Activated T-cell treated with anti-CD3 and anti-CD28 coated beads, Interleukin-2, amount 50 U/mL, for 4 hours (primary cell): ENCODE measurements at regions not wholly inside any gene's neighbourhood (a gene's known extent, or its start where the extent isn't known, plus 50 kb on each side); places are given as distances from the start of the nearest gene placed in this dataset.

Experiments
- ATAC-seq, 2 donors: fragments of 200-7000 bp; cut with Tn5 transposase; one replicate each; pipeline ENCODE4 v1.10.0; 2021
- DNase-seq: peaks from one replicate; pipeline ENCODE4 v3.0.0-alpha.2; 2020
- H3K27me3 Mint-ChIP-seq: one replicate; pipeline ENCODE4 v1.8.0; 2021; ENCODE audit warnings: low read depth, mixed read lengths
- H3K36me3 Mint-ChIP-seq: one replicate; pipeline ENCODE4 v1.8.0; 2022; ENCODE audit warnings: mixed read lengths; ENCODE audit not compliant: insufficient read depth
- H3K4me1 Mint-ChIP-seq: one replicate; pipeline ENCODE4 v1.8.0; 2021; ENCODE audit warnings: low read depth, mixed read lengths
- H3K4me3 Mint-ChIP-seq: one replicate; pipeline ENCODE4 v1.8.0; 2021; ENCODE audit warnings: mild to moderate bottlenecking, moderate library complexity, mixed read lengths
- H3K9me3 Mint-ChIP-seq: one replicate; pipeline ENCODE4 v1.8.0; 2021; ENCODE audit warnings: mixed read lengths

DNA sequence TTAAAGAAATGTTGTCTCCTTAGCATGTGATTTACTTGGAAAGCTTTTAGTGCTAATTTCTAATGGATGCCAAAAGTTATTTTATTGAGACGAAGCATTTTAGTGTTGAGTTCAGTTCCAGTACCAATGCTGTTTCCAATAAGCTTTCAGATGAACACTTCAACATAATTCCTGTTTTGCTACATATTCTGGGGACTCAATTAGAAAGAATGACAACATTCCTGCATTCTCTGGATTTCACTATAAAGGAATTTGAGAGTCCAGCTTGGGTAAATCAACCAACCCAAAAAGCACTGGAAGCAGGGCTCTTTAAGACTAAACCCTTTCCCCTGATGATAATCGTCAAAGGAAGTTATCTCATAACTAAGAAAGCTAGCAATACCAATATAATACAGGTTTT lies 353.0 kb upstream of the TMTC1 start:
- Mint-ChIP-seq H3K4me1 (no peaks in the 10 kb centered on the region), H3K9me3 (peaks cover 3% of the 10 kb centered on the region), H3K4me3 (no peak overlapping the region), H3K27me3 (no peaks in the 10 kb centered on the region), H3K36me3 (no peaks in the 10 kb centered on the region)
- ATAC-seq, result no peak
- DNase-seq, result no peak

DNA sequence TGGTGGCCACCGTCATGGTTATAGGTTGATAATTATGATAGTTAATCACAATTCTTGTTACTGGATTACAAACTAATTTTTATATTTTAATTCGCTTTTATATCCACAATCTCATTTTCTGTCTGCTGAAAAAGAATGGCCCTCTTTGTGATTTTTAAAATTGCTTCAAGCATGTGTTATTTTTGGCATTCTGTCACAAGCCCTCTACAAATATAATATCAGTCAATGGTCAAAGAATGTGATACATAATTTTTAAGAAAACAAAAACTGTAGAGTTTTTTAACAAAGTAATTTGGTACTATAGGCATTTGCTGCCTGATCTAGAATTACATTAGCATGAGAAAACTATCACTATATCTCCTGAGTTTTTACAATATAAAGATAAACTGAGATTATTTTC lies 352.0 kb upstream of the TMTC1 start:
- ATAC-seq (no peak), DNase-seq (no peak)
- H3K27me3 Mint-ChIP-seq, result no peaks in the 10 kb centered on the region
- peaks cover 3% of the 10 kb centered on the region for H3K9me3 Mint-ChIP-seq
- no peaks in the 10 kb centered on the region for H3K4me1 Mint-ChIP-seq
- no peaks in the 10 kb centered on the region for H3K36me3 Mint-ChIP-seq
- H3K4me3 Mint-ChIP-seq, result no peak overlapping the region

GRCh38 chr12:30134229-30134628 lies 350.5 kb upstream of the TMTC1 start:
- no peak for ATAC-seq
- no peak for DNase-seq
- Mint-ChIP-seq H3K9me3 (peaks cover 3% of the 10 kb centered on the region), H3K36me3 (no peaks in the 10 kb centered on the region), H3K27me3 (no peaks in the 10 kb centered on the region), H3K4me1 (no peaks in the 10 kb centered on the region), H3K4me3 (no peak overlapping the region)

DNA sequence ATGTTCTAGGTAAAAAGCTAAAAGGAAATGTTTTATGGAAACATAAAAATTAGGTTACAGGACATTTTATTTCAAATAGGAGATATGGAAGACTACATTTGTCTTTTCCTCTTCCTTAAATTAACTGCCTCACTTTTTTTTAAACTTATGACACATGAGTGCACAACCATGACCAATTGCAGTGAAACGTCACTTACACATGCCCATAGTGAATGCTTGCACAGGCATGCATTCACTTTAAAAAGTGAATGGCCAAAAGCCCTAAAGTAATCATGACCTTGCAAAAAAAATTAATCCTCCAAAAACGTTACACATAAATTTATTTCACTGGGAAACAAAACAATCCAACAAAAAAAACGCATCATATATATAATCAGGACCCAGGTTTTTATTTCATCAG lies 343.2 kb upstream of the TMTC1 start:
- ATAC-seq, result no peak
- H3K4me1 Mint-ChIP-seq, result no peaks in the 10 kb centered on the region
- no peak for DNase-seq
- peaks cover 3% of the 10 kb centered on the region for H3K9me3 Mint-ChIP-seq
- no peaks in the 10 kb centered on the region for H3K36me3 Mint-ChIP-seq
- no peaks in the 10 kb centered on the region for H3K27me3 Mint-ChIP-seq
- no peak overlapping the region for H3K4me3 Mint-ChIP-seq

- Mint-ChIP-seq H3K4me1 (no peaks in the 10 kb centered on the region), H3K9me3 (peaks cover 9% of the 10 kb centered on the region), H3K4me3 (no peak overlapping the region), H3K36me3 (no peaks in the 10 kb centered on the region), H3K27me3 (no peaks in the 10 kb centered on the region)
- DNase-seq (no peak), ATAC-seq (no peak)
Measured at GRCh38 chr12:30120522-30120921, 336.8 kb upstream of the TMTC1 start.

- Mint-ChIP-seq H3K9me3 (peaks cover 12% of the 10 kb centered on the region), H3K4me1 (no peaks in the 10 kb centered on the region)
Measured at GRCh38 chr12:30117483-30117882, 333.7 kb upstream of the TMTC1 start.

DNA sequence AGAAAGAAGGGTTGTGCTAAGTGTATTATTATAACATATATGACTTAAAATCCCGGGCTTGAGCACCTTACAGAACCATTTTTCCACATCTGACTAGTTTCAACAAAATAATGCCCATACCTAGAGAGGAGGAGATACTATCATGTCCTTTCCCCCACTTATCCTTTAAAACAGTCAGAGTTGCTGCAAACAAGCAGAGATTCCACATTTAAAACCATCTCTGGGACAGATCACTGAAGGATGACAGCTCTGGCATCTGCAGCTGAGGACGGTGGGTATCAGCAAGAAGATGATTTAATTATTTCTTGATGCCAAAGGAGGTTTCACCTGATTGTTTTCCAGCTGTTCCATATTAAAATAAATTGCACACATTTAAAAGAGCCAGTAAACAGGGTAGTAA lies 328.0 kb upstream of the TMTC1 start:
- DNase-seq, result no peak
- no peak for ATAC-seq
- no peaks in the 10 kb centered on the region for H3K4me1 Mint-ChIP-seq
- H3K4me3 Mint-ChIP-seq, result no peak overlapping the region
- H3K27me3 Mint-ChIP-seq, result no peaks in the 10 kb centered on the region
- no peaks in the 10 kb centered on the region for H3K36me3 Mint-ChIP-seq
- H3K9me3 Mint-ChIP-seq, result peaks cover 6% of the 10 kb centered on the region

More at GRCh38 chr12:30117483-30117882, 333.7 kb upstream of the TMTC1 start:
- ATAC-seq (no peak), DNase-seq (no peak)
- Mint-ChIP-seq H3K36me3 (no peaks in the 10 kb centered on the region), H3K27me3 (no peaks in the 10 kb centered on the region), H3K4me3 (no peak overlapping the region)

GRCh38 chr12:30110958-30111586 lies 327.3 kb upstream of the TMTC1 start:
- Mint-ChIP-seq H3K27me3 (no peaks in the 10 kb centered on the region), H3K36me3 (no peaks in the 10 kb centered on the region), H3K9me3 (peaks cover 6% of the 10 kb centered on the region), H3K4me3 (no peak overlapping the region), H3K4me1 (no peaks in the 10 kb centered on the region)
- DNase-seq (no peak), ATAC-seq (no peak)

GRCh38 chr12:30110498-30110897 lies 326.8 kb upstream of the TMTC1 start:
- no peak for DNase-seq
- Mint-ChIP-seq H3K4me1 (no peaks in the 10 kb centered on the region), H3K27me3 (no peaks in the 10 kb centered on the region), H3K9me3 (peaks cover 6% of the 10 kb centered on the region), H3K36me3 (no peaks in the 10 kb centered on the region), H3K4me3 (no peak overlapping the region)
- no peak for ATAC-seq

DNA sequence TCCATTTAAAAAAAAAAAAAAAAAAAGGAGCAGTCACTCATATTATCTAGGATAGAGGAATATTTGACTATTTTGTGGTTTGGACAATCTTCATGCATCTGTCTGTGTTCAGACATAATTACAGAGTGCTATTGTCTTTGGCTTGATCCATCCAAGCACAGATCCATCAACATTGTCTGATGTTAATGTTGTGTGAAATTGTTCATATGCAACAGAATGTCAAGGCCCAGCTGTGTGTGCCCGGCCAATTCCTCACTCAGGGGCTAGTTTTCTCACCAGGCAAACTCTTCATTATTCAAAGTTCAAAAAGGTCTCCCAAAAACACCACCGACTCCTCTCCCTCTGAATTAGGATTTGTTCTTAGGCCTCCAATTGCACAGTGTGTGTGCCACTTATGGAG lies 324.9 kb upstream of the TMTC1 start:
- Mint-ChIP-seq H3K4me1 (no peaks in the 10 kb centered on the region), H3K9me3 (peaks cover 6% of the 10 kb centered on the region), H3K4me3 (no peak overlapping the region), H3K36me3 (no peaks in the 10 kb centered on the region), H3K27me3 (no peaks in the 10 kb centered on the region)
- ATAC-seq, result no peak
- no peak for DNase-seq

DNA sequence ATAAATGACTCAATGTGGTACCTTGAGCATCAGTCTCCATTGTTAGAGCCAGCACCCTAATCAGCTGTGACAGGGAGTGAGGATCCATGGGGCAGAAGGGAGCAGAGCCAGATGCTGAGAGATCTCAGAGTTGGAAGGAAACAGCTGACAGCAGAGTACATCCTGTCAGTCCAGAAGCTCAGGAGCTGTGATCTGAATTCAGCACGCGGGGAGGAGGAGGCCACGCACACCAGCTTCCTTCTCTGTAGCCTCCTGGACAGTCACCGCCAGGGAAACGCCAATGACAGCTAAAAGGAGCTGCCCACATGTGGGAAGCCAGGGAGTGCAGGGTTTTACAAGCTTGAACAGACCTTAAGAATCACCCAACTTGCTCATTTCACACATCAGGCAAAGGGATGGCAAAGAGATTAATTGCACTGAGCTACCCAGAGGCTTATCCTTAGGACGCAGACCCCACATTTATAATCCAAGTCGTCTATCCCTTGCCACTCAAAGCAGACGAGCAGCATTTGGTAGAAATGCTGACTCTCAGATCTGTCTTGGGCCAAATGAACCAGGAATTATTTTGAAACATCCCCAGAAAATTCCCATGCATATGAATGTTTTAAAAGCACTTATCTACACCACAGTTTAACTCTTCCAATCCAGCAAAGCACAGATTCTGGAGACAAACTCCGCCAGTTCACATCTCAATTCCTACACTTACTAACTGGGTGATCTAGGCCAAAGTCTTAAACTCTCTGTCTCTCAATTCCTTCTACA lies 322.6 kb upstream of the TMTC1 start:
- DNase-seq (no peak), ATAC-seq (no peak)
- Mint-ChIP-seq H3K9me3 (peaks cover 3% of the 10 kb centered on the region), H3K4me3 (no peak overlapping the region), H3K4me1 (no peaks in the 10 kb centered on the region), H3K36me3 (no peaks in the 10 kb centered on the region), H3K27me3 (no peaks in the 10 kb centered on the region)

GRCh38 chr12:30105505-30105904 lies 321.8 kb upstream of the TMTC1 start:
- Mint-ChIP-seq H3K4me1 (no peaks in the 10 kb centered on the region), H3K9me3 (peaks cover 3% of the 10 kb centered on the region), H3K27me3 (no peaks in the 10 kb centered on the region), H3K36me3 (no peaks in the 10 kb centered on the region), H3K4me3 (no peak overlapping the region)
- ATAC-seq (no peak), DNase-seq (no peak)

GRCh38 chr12:30104971-30105370 lies 321.2 kb upstream of the TMTC1 start:
- Mint-ChIP-seq H3K36me3 (no peaks in the 10 kb centered on the region), H3K4me1 (no peaks in the 10 kb centered on the region), H3K9me3 (peaks cover 3% of the 10 kb centered on the region), H3K27me3 (no peaks in the 10 kb centered on the region), H3K4me3 (no peak overlapping the region)
- no peak for ATAC-seq
- no peak for DNase-seq

DNA sequence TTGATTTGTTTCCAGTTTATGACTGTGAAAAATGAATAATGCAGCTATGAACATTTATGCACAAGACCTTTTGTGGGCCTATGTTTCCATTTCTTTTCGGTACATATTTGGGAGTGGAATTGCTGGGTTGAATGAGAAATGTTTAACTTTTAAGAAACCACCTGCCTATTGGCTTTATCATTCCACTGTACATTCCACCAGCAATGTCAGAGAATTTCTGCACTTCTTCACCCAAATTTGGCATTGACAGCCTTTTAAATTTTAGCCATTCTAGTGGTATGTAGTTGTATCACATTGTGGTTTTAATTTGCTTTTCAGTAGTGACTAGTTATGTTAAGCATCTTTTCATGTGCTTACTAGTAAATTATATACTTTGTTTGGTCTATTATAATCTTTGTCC lies 317.0 kb upstream of the TMTC1 start:
- Mint-ChIP-seq H3K4me1 (no peaks in the 10 kb centered on the region), H3K4me3 (no peak overlapping the region), H3K9me3 (no peaks in the 10 kb centered on the region), H3K36me3 (no peaks in the 10 kb centered on the region), H3K27me3 (no peaks in the 10 kb centered on the region)
- ATAC-seq, result no peak
- no peak for DNase-seq

GRCh38 chr12:30098677-30099076 lies 314.9 kb upstream of the TMTC1 start:
- no peaks in the 10 kb centered on the region for H3K27me3 Mint-ChIP-seq
- ATAC-seq, result no peak
- H3K36me3 Mint-ChIP-seq, result no peaks in the 10 kb centered on the region
- H3K4me3 Mint-ChIP-seq, result no peak overlapping the region
- H3K9me3 Mint-ChIP-seq, result no peaks in the 10 kb centered on the region
- H3K4me1 Mint-ChIP-seq, result no peaks in the 10 kb centered on the region
- no peak for DNase-seq
